Activated CD8-positive, alpha-beta memory T cell treated with anti-CD3 and anti-CD28 coated beads for 1 hour (primary cell): ENCODE measurements at regions not wholly inside any gene's neighbourhood (a gene's known extent, or its start where the extent isn't known, plus 50 kb on each side); places are given as distances from the start of the nearest gene placed in this dataset.

Source experiments
- DNase-seq, 2 donors: peaks; one replicate each; pipeline ENCODE4 v3.0.0-alpha.2; 2020; ENCODE audit warnings: low read depth in 1 of 2; ENCODE audit errors: extremely low read depth in 1 of 2

DNA sequence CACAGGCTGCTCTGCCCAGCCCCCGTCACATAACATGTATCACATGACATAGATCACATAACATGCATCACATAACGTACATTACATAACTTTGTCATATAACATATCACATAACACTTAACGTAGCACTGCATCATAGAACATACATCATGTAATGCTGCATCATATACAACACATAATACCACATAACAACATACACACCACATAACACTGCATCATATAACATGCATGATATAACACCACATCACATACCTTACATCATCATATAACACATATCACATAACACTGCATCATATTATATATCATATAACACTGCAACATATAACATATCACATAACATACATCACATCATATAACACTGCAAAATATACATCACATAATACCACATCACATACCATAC, 83.8 kb downstream of the AXIN2 start:
- no peak for DNase-seq

DNA sequence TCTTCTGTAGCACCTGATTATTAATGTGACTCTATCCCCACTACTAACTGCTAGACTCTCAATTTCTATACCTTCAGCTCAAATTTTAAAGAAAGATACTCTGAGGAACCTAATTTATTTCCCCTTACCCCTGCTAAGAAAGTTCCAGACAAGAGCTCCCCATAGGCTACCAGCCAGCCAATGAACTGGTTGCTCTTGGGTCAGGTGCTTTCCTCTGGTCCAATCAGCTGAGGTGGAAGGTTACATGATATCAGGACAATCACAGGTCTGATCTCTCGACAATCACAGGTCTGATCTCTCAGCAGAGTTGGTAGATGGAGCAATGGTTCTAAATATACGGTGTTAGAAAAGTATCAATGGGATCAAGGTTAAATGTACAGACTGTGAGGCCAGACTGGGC, 86.8 kb downstream of the AXIN2 start:
- no peak for DNase-seq

DNA sequence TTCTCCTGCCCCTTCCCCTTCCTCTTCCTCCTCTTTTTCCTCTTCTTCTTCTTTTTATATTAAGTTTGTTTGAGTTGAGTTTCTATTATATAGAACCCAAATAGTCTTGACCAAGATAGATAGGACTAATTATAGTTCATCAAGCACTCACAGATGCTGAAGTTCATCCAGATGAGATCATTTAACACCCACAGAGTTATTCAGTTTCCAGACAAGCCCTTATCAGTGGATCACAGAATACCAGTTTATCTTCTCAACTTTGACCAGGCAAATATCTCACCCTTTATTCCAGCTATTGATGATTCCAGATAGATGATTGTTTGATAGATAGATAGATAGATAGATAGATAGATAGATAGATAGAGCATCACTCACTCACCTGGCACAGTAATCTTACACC, 87.5 kb downstream of the AXIN2 start:
- no peak for DNase-seq

DNA sequence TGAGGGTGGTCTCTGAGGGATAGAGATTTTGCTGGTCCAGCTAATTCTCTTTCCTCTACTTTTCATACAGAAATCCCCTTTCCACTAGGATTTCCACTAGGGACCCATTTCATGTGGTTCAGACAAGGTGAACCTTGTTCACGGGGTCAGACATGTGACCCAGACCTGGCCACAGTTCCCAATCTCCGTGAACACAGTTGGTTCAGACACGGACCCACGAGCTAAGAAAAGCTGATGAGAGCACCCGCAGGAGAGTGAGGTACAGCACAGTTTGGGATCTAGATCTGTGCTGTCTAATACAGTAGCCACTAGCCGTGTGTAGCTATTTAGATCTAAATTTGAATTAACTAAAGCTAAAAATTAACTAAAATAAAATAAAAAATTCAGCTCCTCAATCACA, 88.1 kb downstream of the AXIN2 start:
- no peak for DNase-seq

- DNase-seq, result no peak
Measured at GRCh38 chr17:65472666-65473309, 88.7 kb downstream of the AXIN2 start.

- DNase-seq, result no peak
Measured at GRCh38 chr17:65470783-65471182, 90.7 kb downstream of the AXIN2 start.

DNA sequence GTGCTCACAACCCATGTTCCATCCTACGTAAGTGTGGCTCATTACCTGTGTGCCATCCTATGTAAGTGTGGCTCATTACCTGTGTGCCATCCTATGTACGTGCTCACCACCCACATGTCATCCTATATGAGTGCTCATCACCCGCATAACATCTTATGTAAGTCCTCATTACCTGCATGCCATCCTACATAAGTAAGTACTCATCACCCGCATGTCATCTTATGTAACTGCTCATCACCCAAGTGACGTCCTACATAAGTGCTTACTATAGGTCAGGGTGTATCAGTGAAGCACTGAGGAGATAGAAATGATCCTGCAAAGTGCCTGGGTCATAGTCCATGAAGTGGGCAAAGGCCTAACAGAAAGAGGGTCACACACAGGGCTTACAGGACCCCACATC, 93.1 kb downstream of the AXIN2 start:
- no peak for DNase-seq

DNA sequence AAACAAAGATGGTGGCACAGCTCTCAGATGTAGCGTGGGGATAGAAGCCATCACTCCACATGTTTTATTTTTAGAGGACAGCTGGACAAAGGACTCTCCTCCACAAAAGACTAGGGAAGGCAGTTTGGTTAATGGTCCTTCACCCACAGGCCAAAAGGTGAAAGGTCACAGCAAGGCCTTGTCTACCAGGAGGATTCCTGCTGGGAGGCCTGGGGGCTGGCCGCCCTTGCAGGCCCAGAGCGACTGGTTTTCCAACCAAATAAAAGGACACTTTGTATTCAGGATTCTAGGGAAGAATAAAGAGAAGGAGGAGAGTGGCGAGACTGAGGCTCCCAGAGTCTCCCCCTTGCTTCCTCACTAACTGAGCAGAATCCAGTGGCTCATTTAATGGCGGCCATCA, 94.3 kb downstream of the AXIN2 start:
- no peak for DNase-seq

DNA sequence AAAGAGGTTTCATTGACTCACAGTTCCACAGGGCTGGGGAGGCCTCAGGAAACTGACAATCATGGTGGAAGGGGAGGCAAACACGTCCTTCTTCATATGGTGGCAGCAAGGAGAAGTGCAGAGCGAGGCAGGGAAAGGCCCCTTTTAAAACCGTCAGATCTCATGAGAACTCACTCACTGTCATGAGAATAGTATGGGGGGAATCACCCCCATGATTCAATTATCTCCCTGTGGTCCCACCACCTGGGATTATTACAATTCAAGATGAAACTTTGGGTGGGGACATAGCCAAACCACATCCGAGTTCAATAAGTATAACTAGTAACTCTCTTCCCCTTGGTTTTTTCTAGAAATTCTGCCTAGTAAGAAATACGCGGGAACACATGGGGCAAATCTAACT, 94.9 kb downstream of the AXIN2 start:
- DNase-seq, result no peak

DNA sequence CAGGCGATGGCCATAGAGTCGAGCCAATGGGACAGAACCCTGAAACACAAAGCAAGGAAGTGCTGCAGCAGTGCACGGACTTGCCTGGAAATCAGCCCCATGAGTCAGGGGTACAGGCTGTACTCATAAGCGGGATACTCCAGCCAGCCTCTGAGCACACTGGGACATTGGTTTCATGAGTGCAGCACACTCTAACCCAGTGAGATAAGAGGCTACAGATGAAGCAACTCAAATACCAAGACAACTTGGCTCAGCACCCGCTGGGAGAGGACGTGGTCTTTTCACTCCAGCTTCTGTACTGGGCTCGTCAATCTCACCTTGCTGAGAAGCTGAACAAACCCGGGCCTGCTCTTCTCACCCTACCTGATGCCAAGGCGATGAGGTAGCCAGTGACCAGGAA, 98.2 kb downstream of the AXIN2 start:
- no peak for DNase-seq

DNA sequence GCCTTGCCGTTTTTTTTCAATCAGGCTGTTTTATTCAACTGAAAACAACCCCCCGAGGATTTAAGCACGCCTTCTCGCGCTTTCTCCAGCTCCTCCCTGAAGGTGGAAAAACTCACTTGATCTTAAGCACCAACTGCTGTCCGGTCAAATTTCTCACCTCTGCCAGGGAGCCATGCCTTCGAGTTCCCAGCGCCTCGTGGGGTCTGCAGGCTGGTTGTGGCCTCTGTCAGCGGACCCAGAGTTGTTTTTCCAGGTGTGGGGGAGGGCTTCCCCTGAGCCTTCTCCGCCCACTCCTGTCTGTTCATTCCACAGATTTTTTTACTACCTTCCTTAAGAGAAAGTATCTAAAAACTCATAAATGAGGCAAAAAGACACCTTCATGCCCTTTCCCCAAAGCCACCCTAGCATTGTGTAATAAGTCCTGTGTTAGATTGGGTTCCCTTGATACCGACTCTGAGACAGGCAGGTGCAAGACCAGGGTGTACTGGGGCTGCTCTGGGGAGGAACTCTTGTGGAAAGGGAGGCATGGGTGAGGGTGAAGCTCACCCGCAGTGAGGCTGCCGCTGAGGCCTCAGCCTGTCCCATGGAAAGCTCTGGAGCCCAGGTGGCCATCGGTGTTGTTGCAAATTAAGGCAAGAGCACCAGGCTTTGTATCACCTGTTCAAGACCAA, 101.6 kb downstream of the AXIN2 start:
- no peak for DNase-seq

GRCh38 chr17:65457635-65458257, 103.7 kb downstream of the AXIN2 start:
- no peak for DNase-seq

- DNase-seq, result no peak
Measured at GRCh38 chr17:65457183-65457582, 104.3 kb downstream of the AXIN2 start.

GRCh38 chr17:65456368-65457151, 104.9 kb downstream of the AXIN2 start:
- no peak for DNase-seq

- no peak for DNase-seq
Measured at GRCh38 chr17:65455972-65456343, 105.5 kb downstream of the AXIN2 start.

DNA sequence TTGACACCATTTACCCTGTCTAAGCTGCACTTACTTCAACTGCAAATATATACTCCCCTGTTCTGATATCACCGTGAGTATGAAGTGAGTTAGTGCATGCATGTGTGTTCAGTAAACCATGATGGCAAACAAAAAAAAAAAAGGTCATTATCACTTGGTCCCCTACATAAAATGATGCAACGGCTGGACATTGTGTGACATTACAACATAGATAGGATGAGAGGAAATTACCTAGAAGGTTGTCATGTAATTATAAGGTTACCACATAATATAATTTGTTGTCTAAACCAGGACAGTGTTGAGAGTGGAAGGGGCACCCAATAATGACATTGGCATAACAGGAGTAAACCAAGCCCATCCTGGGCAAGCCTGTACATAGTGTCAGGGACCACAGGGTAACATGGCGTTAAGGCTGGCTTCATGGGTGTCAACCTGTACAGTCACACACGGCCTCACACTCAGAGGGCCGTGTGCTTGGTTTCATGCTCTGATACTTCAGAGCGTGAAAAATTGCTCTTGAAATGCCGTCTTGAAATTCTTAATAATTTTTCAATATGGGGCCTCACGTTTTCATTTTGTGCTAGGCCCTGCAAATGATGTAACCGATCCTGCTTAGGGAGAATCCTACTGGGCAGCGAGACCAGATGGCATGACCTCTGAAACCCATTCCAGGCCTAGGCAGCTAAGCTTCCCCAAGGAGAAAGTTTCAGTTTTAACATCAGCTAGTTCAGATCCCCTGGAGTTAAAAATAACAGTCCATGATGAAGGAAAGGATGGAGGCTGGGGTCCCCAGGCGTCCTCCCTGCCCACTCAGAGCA, 106.1 kb downstream of the AXIN2 start:
- DNase-seq, result no peak

DNA sequence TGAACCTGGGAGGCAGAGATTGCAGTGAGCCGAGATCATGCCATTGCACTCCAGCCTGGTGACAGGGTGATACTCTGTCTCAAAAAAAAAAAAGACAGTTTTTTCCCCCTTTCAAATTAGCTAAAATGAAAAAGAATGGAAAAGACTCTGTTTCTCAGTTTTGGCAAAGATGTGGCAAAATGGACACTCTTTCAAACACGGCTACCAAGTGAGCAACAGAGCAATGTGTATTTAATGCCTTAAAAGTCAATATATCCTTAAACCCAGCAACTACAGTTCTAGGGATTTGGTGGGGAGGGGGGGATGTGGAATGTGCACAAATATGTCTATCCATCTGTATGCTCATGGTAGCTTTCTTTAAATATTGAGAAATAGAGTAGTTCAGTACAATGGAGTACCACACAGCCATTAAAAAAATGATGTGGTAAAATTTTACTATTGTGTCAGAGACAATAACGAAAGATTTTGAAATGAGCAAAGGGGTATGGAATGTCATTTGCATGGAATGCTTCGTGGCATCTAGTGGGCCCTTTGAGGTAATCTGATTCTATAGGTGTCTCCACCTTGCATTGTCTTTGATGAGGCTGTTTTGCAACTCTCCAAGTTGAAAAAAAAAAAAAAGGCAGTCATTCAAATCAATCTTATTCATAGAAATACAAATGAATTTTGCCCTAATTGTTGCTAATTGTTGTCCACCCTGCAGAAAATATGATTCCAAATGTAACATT, 108.1 kb downstream of the AXIN2 start:
- DNase-seq, result no peak

DNA sequence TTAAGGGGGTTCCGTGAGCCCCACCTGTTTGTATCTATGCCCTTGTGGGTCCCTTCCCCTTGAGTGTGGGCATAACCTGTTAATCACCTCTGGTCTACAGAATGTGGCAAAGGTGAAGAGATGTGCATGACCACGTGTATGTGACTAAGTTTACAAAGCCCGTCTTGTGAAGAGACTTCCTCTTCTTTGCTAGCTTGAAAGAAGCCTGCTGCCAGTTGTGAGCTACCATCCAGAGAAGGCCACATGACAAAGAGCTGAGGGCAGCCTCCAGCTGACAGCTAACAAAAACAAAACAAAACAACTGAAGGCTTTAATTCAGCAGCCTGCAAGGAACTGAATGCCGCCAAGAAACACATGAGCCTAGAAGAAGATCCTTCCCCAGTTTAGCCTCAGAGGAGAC, 112.0 kb downstream of the AXIN2 start:
- no peak for DNase-seq

- no peak for DNase-seq
Measured at GRCh38 chr17:65447823-65448222, 113.6 kb downstream of the AXIN2 start.

- DNase-seq, result no peak
Measured at GRCh38 chr17:65446838-65447526, 114.5 kb downstream of the AXIN2 start.
